ENCODE measurements at regions not wholly inside any gene's neighbourhood (a gene's known extent, or its start where the extent isn't known, plus 50 kb on each side); places are given as distances from the start of the nearest gene placed in this dataset.

DNA sequence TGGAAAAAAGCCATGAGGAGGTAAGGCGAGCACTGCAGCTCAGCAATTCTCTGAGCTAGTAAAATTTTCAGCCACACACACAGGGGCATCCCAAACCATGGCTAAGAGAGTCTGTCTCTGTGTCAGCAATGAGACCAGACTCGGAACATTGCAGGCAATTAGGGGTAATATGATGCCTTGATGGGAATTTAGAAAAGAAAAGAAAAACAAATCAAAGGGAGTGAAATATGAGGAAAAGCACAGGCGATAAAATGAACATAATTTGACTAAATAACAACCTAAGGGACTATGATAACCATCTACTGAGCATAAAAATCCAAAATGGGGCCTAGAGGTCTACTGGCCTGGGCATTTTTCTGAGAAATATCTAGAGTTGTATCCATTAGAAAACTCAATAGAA lies 546.0 kb upstream of the PSMD7 start:
- 63% methylated on average over 3 of the region's 3 CpGs for WGBS
- Histone ChIP-seq H3K4me1 (no peaks in the 10 kb centered on the region), H3K27ac (no peak overlapping the region), H3K9me3 (no peaks in the 10 kb centered on the region), H3K4me3 (no peak overlapping the region), H3K36me3 (no peaks in the 10 kb centered on the region), H3K27me3 (peaks cover 6% of the 10 kb centered on the region)
- no peak for TF ChIP-seq POLR2A (IDR thresholded peaks at IDR 0.05)
- TF ChIP-seq, protein P1, sequence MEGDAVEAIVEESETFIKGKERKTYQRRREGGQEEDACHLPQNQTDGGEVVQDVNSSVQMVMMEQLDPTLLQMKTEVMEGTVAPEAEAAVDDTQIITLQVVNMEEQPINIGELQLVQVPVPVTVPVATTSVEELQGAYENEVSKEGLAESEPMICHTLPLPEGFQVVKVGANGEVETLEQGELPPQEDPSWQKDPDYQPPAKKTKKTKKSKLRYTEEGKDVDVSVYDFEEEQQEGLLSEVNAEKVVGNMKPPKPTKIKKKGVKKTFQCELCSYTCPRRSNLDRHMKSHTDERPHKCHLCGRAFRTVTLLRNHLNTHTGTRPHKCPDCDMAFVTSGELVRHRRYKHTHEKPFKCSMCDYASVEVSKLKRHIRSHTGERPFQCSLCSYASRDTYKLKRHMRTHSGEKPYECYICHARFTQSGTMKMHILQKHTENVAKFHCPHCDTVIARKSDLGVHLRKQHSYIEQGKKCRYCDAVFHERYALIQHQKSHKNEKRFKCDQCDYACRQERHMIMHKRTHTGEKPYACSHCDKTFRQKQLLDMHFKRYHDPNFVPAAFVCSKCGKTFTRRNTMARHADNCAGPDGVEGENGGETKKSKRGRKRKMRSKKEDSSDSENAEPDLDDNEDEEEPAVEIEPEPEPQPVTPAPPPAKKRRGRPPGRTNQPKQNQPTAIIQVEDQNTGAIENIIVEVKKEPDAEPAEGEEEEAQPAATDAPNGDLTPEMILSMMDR (IDR thresholded peaks at IDR 0.05): no peak
- no peak for DNase-seq (ENCODE audit: low spot score in 2 of 2)

DNA sequence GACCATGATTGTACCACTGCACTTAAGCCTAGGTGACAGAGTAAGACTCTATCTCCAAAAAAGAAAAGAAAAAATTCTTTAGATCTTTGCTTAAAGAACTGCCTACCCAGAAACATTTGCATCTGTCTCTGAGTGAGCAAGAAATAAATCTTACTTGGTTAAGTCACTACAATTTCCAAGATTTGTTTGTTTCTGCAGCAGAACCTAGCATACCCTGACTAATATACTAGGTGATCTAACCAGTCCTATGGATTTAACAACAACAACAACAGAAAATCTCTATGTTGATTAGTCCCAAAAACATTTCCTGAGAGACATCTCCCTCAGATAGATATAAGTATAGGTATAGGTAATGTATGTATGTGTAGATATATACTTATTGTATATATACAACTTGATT lies 549.3 kb upstream of the PSMD7 start:
- Histone ChIP-seq H3K27ac (no peak overlapping the region), H3K9me3 (no peaks in the 10 kb centered on the region), H3K4me3 (no peak overlapping the region), H3K4me1 (no peaks in the 10 kb centered on the region), H3K27me3 (no peaks in the 10 kb centered on the region), H3K36me3 (no peaks in the 10 kb centered on the region)
- DNase-seq (ENCODE audit: low spot score in 2 of 2): no peak
- TF ChIP-seq EP300 (IDR thresholded peaks at IDR 0.05) (no peak), POLR2A (IDR thresholded peaks at IDR 0.05) (no peak), POLR2AphosphoS5 (IDR thresholded peaks at IDR 0.05) (no peak)
- TF ChIP-seq, protein P1 (IDR thresholded peaks at IDR 0.05): no peak

DNA sequence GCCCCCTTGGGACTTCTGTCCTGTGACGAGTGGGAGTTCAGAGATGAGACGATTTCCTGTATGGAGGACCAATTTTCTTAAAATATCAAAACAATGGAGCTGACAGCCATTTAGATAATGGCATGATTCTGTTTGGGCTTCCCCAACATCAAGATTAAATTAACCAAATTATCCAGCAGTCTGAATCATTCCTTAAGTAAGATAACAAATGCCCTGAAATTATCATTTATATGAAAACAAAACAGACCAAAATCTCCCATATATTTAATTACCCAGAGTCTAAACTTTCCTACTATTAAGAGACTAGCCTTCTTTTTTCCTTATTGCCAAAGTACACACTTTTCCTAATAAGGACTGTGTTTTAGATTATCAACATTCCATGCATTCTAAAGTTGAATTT lies 550.1 kb upstream of the PSMD7 start:
- no peak for TF ChIP-seq POLR2AphosphoS5 (IDR thresholded peaks at IDR 0.05)
- TF ChIP-seq EP300 (IDR thresholded peaks at IDR 0.05): no peak
- TF ChIP-seq, protein P1 (IDR thresholded peaks at IDR 0.05): no peak
- no peak for TF ChIP-seq POLR2A (IDR thresholded peaks at IDR 0.05)
- no peak overlapping the region for H3K4me3 ChIP-seq
- no peaks in the 10 kb centered on the region for H3K4me1 ChIP-seq
- no peak overlapping the region for H3K27ac ChIP-seq
- no peaks in the 10 kb centered on the region for H3K27me3 ChIP-seq
- no peak for DNase-seq (ENCODE audit: low spot score in 2 of 2)
- no peaks in the 10 kb centered on the region for H3K9me3 ChIP-seq
- no peaks in the 10 kb centered on the region for H3K36me3 ChIP-seq
- WGBS: 62% methylated on average over 2 of the region's 2 CpGs

- H3K27ac ChIP-seq: no peak overlapping the region
- H3K4me3 ChIP-seq: no peak overlapping the region
- H3K27me3 ChIP-seq: no peaks in the 10 kb centered on the region
- TF ChIP-seq, protein P1 (IDR thresholded peaks at IDR 0.05): no peak
- no peak for TF ChIP-seq EP300 (IDR thresholded peaks at IDR 0.05)
- TF ChIP-seq POLR2AphosphoS5 (IDR thresholded peaks at IDR 0.05): no peak
- TF ChIP-seq POLR2A (IDR thresholded peaks at IDR 0.05): no peak
- 64% methylated on average over 11 of the region's 11 CpGs for WGBS
- no peaks in the 10 kb centered on the region for H3K4me1 ChIP-seq
- DNase-seq (ENCODE audit: low spot score in 2 of 2): no peak
- no peaks in the 10 kb centered on the region for H3K36me3 ChIP-seq
- H3K9me3 ChIP-seq: no peaks in the 10 kb centered on the region
These were observed 552.7 kb upstream of the PSMD7 start for GRCh38 chr16:73743665-73744496.

DNA sequence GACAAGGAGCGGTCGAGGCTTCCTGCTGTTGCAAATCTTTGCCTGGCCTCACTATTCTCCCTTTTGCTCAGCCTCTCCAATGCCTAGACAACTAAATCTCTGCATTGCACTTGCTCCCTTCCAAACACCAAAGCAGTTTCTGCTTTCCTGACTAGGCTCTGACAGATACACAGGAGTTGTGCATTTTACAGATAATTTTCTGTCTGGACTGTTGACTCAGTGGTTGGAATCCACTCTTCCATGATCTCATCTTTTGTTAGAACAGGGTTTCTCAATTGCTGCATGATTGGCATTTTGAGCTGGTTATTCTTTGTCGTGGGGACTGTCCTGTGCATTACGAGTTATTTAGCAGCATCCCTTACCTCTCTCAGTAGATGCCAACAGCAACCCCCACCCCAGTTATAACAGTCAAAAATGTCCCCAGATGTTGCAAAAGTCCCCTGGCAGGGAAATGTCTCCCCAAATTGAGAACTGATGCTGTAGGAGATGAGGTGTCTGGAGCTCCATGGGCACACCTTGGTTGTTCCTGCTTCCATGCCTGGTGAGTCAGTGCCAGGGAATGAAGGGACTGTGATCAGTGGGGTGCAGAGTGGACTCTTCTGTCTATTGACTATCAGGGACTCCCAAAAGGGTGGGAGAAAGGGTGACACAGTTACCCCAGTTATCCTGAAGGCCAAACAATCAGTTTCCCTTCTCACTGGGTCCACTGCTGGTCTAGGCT lies 557.4 kb upstream of the PSMD7 start:
- no peaks in the 10 kb centered on the region for H3K9me3 ChIP-seq
- H3K27me3 ChIP-seq: no peaks in the 10 kb centered on the region
- H3K27ac ChIP-seq: no peak overlapping the region
- no peaks in the 10 kb centered on the region for H3K36me3 ChIP-seq
- H3K4me3 ChIP-seq: no peak overlapping the region
- no peaks in the 10 kb centered on the region for H3K4me1 ChIP-seq
- 89% methylated on average over 4 of the region's 4 CpGs for WGBS
- TF ChIP-seq POLR2AphosphoS5 (IDR thresholded peaks at IDR 0.05) (no peak), EP300 (IDR thresholded peaks at IDR 0.05) (no peak), POLR2A (IDR thresholded peaks at IDR 0.05) (no peak)
- TF ChIP-seq, protein P1 (IDR thresholded peaks at IDR 0.05): no peak
- DNase-seq (ENCODE audit: low spot score in 2 of 2): no peak

Data from suprapubic skin (tissue), 4 donors.